ENCODE measurements at regions not wholly inside any gene's neighbourhood (a gene's known extent, or its start where the extent isn't known, plus 50 kb on each side); places are given as distances from the start of the nearest gene placed in this dataset.

GRCh38 chr2:67792191-67792590 is 270.6 kb downstream of the C1D start:
- DNase-seq: no peak

DNA sequence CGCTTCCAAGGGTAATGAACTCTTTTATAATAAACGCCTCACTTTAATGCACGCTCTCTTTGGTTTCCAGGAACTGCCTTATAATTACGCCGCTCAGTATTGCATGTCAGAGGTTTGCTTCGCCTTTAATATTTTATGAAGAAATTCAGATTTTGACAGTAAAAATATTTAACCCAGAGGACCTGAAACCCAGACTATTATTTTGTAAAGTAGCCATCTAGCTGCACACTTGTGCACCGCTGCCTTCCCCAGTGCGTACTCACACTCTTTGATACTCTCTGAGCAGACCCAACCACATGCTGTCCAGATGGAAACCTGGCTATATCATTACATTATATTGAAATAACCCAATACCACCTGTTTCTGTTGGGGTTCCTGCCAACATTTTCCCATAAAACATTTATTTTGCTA is 270.1 kb downstream of the C1D start:
- DNase-seq: peak; percentile 59

GRCh38 chr2:67797801-67798540 is 264.8 kb downstream of the C1D start:
- DNase-seq: no peak

DNA sequence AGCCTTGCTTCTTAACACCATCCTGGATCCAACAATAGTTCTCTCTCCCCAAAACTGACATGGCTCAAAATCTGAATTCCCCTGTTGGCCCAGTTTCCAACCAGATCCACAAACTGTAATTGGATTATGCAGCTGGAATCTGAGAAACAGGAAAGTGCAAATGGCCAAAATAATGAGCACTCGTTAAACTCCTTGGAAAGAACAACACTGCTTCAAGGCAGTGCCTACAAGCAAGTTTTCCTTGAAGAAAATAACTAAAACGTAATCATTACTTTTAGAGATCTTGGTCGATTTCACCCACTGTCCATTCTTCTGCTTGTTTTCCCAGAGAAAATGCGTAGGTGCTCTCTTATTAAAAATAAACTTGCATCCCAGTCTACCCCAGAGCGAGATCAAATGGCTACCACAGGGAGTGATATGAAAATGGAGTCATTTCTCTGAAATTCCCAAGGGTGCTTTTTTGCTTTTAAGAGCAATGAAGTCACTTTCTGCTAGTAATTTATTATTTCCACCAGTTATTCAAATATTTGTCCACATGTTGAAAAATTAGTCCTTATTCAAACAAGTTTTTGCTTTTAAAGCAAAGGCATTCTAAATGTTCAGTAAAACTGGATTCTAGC is 264.2 kb downstream of the C1D start:
- DNase-seq: no peak

GRCh38 chr2:67799886-67800285 is 262.9 kb downstream of the C1D start:
- DNase-seq: no peak

GRCh38 chr2:67802291-67802690 is 260.5 kb downstream of the C1D start:
- DNase-seq: no peak

DNA sequence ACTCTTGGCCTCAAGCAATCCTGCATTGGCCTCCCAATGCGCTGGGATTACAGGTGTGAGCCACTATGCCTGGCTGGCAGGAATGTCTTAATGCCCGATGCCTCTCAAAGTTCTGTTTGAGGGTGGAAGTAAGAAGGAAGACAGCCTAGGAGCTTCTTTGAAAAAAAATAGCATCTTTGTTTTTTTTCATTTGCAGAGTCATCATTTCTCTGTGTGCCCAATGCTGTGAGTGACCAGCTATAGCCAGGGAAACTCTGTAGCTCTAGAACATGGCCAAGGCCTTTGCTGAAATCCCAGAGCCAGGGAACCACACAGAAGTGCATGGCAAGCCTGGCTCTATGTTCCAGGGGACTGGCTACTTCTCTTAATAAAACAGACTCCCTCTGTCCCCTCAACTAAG is 260.0 kb downstream of the C1D start:
- no peak for DNase-seq

GRCh38 chr2:67806816-67807215 is 256.0 kb downstream of the C1D start:
- no peak for DNase-seq

- no peak for DNase-seq
These were observed 254.7 kb downstream of the C1D start for GRCh38 chr2:67808112-67808511.

GRCh38 chr2:67812682-67813081 is 250.1 kb downstream of the C1D start:
- DNase-seq: no peak

- DNase-seq: no peak
These were observed 239.1 kb downstream of the C1D start for GRCh38 chr2:67823726-67824125.

- no peak for DNase-seq
These were observed 238.6 kb downstream of the C1D start for GRCh38 chr2:67824186-67824585.

DNA sequence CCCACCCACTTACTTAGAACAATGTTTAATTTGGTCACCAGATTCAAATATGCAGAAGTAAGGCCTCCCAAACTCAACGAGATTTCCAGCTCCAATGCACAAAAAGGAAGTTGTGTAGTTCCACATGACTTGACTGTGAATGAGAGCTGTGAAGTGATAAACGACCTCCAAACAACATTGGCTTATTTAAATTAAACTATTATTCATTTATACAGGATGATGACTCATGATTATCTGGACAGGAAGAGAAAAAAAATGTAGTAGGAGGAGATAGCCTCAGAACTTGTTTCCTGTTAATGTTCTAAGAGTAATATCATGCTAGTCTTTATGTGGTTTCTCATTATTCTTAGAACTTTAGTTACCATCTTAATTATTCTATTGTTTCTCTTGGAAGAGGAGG is 237.3 kb downstream of the C1D start:
- DNase-seq: no peak

DNA sequence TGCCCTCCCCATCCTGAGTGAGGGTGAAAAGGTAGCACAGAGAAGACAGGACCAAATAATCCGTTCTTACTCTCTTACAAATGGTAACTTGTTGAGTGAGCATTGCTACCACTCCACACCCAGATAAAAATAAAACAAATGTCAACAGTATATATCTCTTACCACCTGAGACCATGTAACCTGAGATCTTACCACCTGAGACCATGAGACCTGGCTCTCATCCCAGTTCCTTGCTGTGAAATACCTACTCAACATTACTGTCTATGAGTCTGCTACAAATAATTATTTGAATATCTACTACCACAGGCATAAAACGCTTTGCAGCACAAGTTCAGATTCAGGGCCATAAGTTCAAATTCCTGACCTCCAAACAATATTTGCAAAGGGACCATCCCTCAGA is 234.7 kb downstream of the C1D start:
- DNase-seq: no peak

DNA sequence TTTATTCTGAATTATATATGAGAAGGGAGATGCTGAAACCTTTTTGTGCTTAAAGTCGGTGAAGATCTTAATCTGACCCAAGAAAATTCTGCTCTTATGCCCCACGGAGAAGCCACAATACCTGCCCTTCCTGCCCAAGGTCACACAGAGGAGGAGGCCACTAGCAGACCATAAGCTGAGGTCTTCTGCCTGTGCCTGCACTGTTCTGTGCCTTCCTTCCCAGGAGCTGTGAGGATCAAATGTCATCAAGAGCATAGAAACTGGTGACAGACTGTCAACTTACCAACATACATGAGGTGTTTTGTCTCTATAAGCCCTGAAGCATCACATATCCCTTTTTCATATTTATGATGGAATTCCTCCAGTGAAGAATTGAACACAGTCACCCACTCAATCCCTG is 233.3 kb downstream of the C1D start:
- no peak for DNase-seq

DNA sequence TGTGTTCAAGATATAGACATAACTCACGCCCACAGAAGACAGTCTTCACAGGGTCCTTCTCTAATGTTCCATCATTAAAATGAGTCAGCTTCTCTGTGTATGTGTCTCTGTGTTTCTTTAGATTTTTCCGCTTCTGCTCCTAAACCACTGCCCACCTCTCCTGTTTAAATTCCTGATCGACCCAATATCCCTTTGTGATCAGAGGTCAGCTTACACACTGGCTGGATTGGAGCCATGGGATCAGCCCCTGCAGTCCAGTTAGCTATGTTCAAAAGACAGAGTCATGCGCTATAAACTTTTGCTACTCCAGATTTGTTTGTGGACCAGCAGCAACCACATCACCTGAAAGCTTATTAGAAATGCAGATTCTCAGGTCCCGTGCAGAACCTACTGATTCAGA is 229.2 kb downstream of the C1D start:
- DNase-seq: no peak

DNA sequence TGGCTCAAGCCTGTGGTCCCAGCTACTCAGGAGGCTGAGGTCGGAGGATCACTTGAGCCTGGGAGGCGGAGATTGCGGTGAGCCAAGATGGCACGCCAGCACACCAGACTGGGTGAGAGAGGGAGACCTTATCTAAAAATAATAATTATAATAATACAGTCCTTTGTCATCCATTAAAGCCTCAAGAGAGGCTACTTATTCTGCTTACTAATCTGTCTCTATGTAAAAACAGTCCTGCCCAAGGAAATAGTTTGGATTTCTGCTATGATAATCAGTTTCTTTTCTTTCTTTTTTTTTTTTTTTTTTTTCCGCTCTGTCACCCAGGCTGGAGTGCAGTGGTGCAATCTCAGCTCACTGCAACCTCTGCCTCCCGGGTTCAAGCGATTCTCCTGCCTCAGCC is 228.3 kb downstream of the C1D start:
- DNase-seq: no peak

GRCh38 chr2:67835266-67835665 is 227.5 kb downstream of the C1D start:
- DNase-seq: no peak

GRCh38 chr2:67836866-67837265 is 225.9 kb downstream of the C1D start:
- DNase-seq: no peak

DNA sequence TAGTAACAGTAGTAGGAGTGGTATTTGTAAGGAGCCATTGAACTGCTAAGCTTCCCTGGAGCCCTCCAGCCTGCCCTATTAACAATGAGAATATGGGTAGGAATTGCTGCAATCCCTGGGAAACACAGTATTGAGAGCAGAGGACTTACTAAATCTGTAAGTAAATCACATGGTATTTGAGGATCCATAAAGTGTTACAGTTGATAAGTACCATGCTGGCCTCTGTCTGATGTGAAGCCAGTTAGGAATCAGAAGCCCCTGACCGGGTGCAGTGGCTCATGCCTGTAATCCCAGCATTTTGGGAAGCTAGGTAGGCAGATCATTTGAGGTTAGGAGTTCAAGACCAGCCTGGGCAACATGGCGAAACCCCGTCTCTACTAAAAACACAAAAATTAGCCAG is 224.6 kb downstream of the C1D start:
- no peak for DNase-seq

GRCh38 chr2:67839242-67839641 is 223.6 kb downstream of the C1D start:
- DNase-seq: no peak

DNA sequence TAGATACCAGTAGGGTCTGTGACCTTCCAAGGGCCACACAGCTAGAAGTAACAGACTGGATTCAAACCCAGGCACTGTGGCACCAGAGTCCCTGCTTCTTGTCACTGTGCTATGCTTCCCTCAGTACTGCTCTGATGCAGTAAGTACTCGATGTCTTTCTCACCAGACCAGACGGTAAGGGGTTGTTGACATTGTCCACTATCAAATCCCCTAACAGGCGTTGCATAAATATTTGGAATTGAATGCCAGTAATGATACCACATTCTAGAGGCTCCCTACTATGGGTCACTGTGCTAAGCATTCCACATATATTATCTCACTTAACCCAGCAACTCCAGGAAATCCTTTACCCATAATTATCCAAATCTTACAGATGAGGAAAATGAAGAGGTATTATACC is 223.1 kb downstream of the C1D start:
- DNase-seq: no peak

GRCh38 chr2:67840460-67841068 is 222.2 kb downstream of the C1D start:
- DNase-seq: peak; percentile 64

DNA sequence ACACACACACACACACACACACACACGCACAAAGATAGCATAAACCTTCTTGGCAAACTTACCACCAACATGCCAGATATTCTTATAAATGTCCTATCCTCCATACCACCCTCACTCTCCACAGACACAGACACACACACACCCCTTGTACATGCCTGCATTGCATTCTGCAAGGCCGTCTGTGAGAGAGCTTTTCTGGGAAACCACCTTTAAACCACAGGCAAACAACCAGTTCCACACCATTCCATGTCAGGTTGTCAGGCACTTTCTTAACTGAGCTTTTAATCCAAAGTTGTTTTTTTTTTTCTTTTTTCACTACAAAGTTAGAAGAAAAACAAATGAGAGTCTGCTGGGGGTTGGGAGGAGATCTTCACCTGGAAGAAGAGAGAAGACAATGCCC is 221.1 kb downstream of the C1D start:
- no peak for DNase-seq
